Upper lobe of left lung (tissue), 6 donors: ENCODE measurements at regions not wholly inside any gene's neighbourhood (a gene's known extent, or its start where the extent isn't known, plus 50 kb on each side); places are given as distances from the start of the nearest gene placed in this dataset.

ENCODE experiments used
- ATAC-seq, 2 donors: fragments of 200-7000 bp; cut with Tn5 transposase; one replicate each; pipeline ENCODE4 v1.9.1; 2022; ENCODE audit warnings: mild to moderate bottlenecking in 2 of 2, moderate library complexity in 2 of 2; ENCODE audit not compliant: low FRiP score in 2 of 2
- DNase-seq, 2 donors: peaks; one replicate each; pipeline ENCODE4 v3.0.0-alpha.2; 2019 to 2020
- H3K27ac ChIP-seq, 4 donors: fragments of 200-600 bp; sonication (generic); one replicate each; pipeline ENCODE4 v1.5.1; 2016 to 2019
- H3K27me3 ChIP-seq, 4 donors: fragments of 200-600 bp; sonication (generic); one replicate each; pipeline ENCODE4 v1.5.1; 2017 to 2019
- H3K36me3 ChIP-seq, 4 donors: fragments of 200-600 bp; sonication (generic); one replicate each; pipeline ENCODE4 v1.5.1; 2016 to 2019
- H3K4me1 ChIP-seq, 4 donors: fragments of 200-600 bp; sonication (generic); one replicate each; pipeline ENCODE4 v1.5.1; 2018 to 2019
- H3K4me3 ChIP-seq, 4 donors: fragments of 200-600 bp; sonication (generic); one replicate each; pipeline ENCODE4 v1.5.1; 2017 to 2019; ENCODE audit warnings: mild to moderate bottlenecking in 2 of 4, moderate library complexity in 1 of 4
- H3K9me3 ChIP-seq, 4 donors: fragments of 200-600 bp; sonication (generic); one replicate each; pipeline ENCODE4 v1.5.1; 2018 to 2019
- EP300 ChIP-seq, 4 donors: sonication (generic); formaldehyde crosslinking; IDR thresholded peaks; one replicate each; pipeline ENCODE4 v1.5.1; 2017; ENCODE audit warnings: antibody characterized with exemption in 4 of 4, control low read depth in 2 of 4
- POLR2A ChIP-seq, 4 donors: fragments of 450-650 bp; IDR thresholded peaks; one replicate each; pipeline ENCODE4 v1.5.1; 2016 to 2017; ENCODE audit warnings: antibody characterized with exemption in 4 of 4, mild to moderate bottlenecking in 2 of 4
- POLR2AphosphoS5 ChIP-seq, 2 donors: sonication (generic); formaldehyde crosslinking; IDR thresholded peaks; one replicate each; pipeline ENCODE4 v1.5.1; 2017; ENCODE audit warnings: antibody characterized with exemption in 2 of 2
- WGBS, 2 donors: methylation state at CpG; one replicate each; pipeline ENCODE4 v1.1.5; 2017 to 2018; 5-methylcytosine and 5-hydroxymethylcytosine counted together
- TF ChIP-seq, protein P1 (sequence below), 6 experiments: fragments of 450-650 bp in 4 of 6; fragments of 200-600 bp in 2 of 6; sonication (generic) in 2 of 6; IDR thresholded peaks; one replicate each; pipeline ENCODE4 v1.5.1; 2016 to 2019; ENCODE audit warnings: antibody characterized with exemption in 6 of 6
- donor health status: DM: no; HTN: no; CAD: no; lungs with moderate emphysema.
- donor health status: DM: no; HTN: yes; CAD: no; lungs with severe emphysema.

GRCh38 chrX:109952050-109952449 is 50.9 kb upstream of the TMEM164 start:
- no peaks in the 10 kb centered on the region for H3K9me3 ChIP-seq
- H3K36me3 ChIP-seq, result no peaks in the 10 kb centered on the region
- 49 to 62% methylated on average over 2 of the region's 2 CpGs for WGBS, 2 donors
- ATAC-seq (peak in 1 of 2 donors; percentile 42), DNase-seq (no peak)
- no peak overlapping the region for H3K4me3 ChIP-seq
- H3K27ac ChIP-seq, result no peak overlapping the region
- TF ChIP-seq POLR2AphosphoS5 (IDR thresholded peaks at IDR 0.05), result no peak
- TF ChIP-seq, protein P1, sequence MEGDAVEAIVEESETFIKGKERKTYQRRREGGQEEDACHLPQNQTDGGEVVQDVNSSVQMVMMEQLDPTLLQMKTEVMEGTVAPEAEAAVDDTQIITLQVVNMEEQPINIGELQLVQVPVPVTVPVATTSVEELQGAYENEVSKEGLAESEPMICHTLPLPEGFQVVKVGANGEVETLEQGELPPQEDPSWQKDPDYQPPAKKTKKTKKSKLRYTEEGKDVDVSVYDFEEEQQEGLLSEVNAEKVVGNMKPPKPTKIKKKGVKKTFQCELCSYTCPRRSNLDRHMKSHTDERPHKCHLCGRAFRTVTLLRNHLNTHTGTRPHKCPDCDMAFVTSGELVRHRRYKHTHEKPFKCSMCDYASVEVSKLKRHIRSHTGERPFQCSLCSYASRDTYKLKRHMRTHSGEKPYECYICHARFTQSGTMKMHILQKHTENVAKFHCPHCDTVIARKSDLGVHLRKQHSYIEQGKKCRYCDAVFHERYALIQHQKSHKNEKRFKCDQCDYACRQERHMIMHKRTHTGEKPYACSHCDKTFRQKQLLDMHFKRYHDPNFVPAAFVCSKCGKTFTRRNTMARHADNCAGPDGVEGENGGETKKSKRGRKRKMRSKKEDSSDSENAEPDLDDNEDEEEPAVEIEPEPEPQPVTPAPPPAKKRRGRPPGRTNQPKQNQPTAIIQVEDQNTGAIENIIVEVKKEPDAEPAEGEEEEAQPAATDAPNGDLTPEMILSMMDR (IDR thresholded peaks at IDR 0.05), result no peak
- no peak for TF ChIP-seq POLR2A (IDR thresholded peaks at IDR 0.05)
- TF ChIP-seq EP300 (IDR thresholded peaks at IDR 0.05), result no peak
- H3K4me1 ChIP-seq, result no peaks in the 10 kb centered on the region
- no peaks in the 10 kb centered on the region for H3K27me3 ChIP-seq

- Histone ChIP-seq H3K27me3 (no peaks in the 10 kb centered on the region), H3K36me3 (no peaks in the 10 kb centered on the region), H3K4me3 (no peak overlapping the region), H3K27ac (no peak overlapping the region), H3K9me3 (no peaks in the 10 kb centered on the region), H3K4me1 (no peaks in the 10 kb centered on the region)
- ATAC-seq, result no peak
- TF ChIP-seq, protein P1 (IDR thresholded peaks at IDR 0.05), result no peak
- TF ChIP-seq POLR2AphosphoS5 (IDR thresholded peaks at IDR 0.05) (no peak), EP300 (IDR thresholded peaks at IDR 0.05) (no peak), POLR2A (IDR thresholded peaks at IDR 0.05) (no peak)
- DNase-seq, result no peak
- 52 to 71% methylated on average over 2 to 4 of the region's 4 CpGs for WGBS, 2 donors
Observed at GRCh38 chrX:109952985-109953905, 49.7 kb upstream of the TMEM164 start.
